ENCODE measurements at regions not wholly inside any gene's neighbourhood (a gene's known extent, or its start where the extent isn't known, plus 50 kb on each side); places are given as distances from the start of the nearest gene placed in this dataset.

- TF ChIP-seq REST (IDR thresholded peaks at IDR 0.05; ENCODE audit: low read depth) (no peak), ELF1 (IDR thresholded peaks at IDR 0.05; ENCODE audit: borderline replicate concordance, low read depth) (no peak), EZH2 (IDR thresholded peaks at IDR 0.05) (no peak)
Measured at GRCh38 chr6:168154263-168154917, 75.4 kb upstream of the FRMD1 start (continued).

DNA sequence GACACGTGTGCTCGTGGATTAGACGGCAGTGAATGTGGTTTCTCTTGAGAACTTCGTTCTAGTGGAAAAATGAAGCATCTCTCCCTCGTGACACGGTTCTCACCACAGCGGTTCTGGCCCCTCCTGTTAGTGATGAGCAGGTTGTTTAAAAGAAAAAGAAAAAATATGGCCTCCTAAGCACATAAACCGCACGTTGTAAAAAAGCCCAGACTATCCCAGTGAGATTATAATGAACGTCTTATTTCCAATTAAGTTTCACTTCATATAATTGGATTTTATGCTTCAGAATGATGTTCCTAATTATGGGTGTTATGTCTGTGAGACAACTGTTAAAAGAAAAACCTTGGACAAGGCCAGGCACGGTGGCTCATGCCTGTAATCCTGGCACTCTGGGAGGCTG lies 74.5 kb upstream of the FRMD1 start:
- H3K4me2 ChIP-seq (ENCODE audit: low read length), result no peak overlapping the region
- BruUV-seq (replicated peaks), result no TSS peak
- CTCF ChIA-PET, result no interaction called here
- intact Hi-C loops (cut with micrococcal nuclease), result no loop called here
- no peak overlapping the region for H2AFZ ChIP-seq (ENCODE audit: low read depth, low read length, poor library complexity, severe bottlenecking)
- H3K9me2 ChIP-seq (ENCODE audit: insufficient read depth), result no peaks in the 10 kb centered on the region
- DNase-seq (ENCODE audit: low read depth, low spot score) (no peak), ATAC-seq (no peak)
- H3K27ac ChIP-seq (ENCODE audit: low read depth, low read length), result no peak overlapping the region
- no peak overlapping the region for H3K4me3 ChIP-seq (replicated peaks in 1 of 2; ENCODE audit: low read depth in 1 of 2, low read length in 2 of 2)
- no peak overlapping the region for H3K9ac ChIP-seq (ENCODE audit: low read length)
- no peaks in the 10 kb centered on the region for H3K79me2 ChIP-seq (ENCODE audit: insufficient read depth, low read length)
- H3K4me1 ChIP-seq (ENCODE audit: control insufficient read depth in 1 of 2, insufficient read depth in 2 of 2, low read length in 2 of 2), result peaks cover 9 to 29% of the 10 kb centered on the region in 2 experiments; a peak in 3 of 4 replicates
- POLR2A ChIA-PET, result no interaction called here
- peaks cover 14% of the 10 kb centered on the region for H3K27me3 ChIP-seq (ENCODE audit: insufficient read depth, low read length)
- RAD21 ChIA-PET (ENCODE audit: low non-redundant PET in 1 of 2, low total read pairs in 2 of 2, uncharacterized antibody in 2 of 2, unreplicated experiment in 2 of 2), result no interaction called here
- H4K20me1 ChIP-seq (ENCODE audit: insufficient read depth), result no peaks in the 10 kb centered on the region
- no peaks in the 10 kb centered on the region for H3K9me3 ChIP-seq (ENCODE audit: control insufficient read depth in 1 of 2, insufficient read depth in 1 of 2, low read depth in 1 of 2, low read length in 2 of 2)
- H3K36me3 ChIP-seq (ENCODE audit: control insufficient read depth in 1 of 2, insufficient read depth in 2 of 2, low read length in 2 of 2), result no peaks in the 10 kb centered on the region
- TF ChIP-seq CEBPB (IDR thresholded peaks at IDR 0.05; ENCODE audit: low read depth) (no peak), POLR2A (IDR thresholded peaks at IDR 0.05; ENCODE audit: borderline replicate concordance, extremely low read depth, insufficient read depth, insufficient read length) (no peak), EZH2 (IDR thresholded peaks at IDR 0.05) (no peak), SIN3A (IDR thresholded peaks at IDR 0.05; ENCODE audit: low read depth) (no peak), RAD21 (IDR thresholded peaks at IDR 0.05; ENCODE audit: low read depth) (no peak), POLR2AphosphoS5 (IDR thresholded peaks at IDR 0.05; ENCODE audit: low read depth, low read length) (no peak), ELF1 (IDR thresholded peaks at IDR 0.05; ENCODE audit: borderline replicate concordance, low read depth) (no peak), CBX3 (IDR thresholded peaks at IDR 0.05; ENCODE audit: low read depth) (no peak), TCF7L2 (IDR thresholded peaks at IDR 0.05; ENCODE audit: borderline replicate concordance, extremely low read depth, insufficient read depth, insufficient read length) (no peak), EGR1 (IDR thresholded peaks at IDR 0.05; ENCODE audit: low read depth) (no peak), EZH2phosphoT487 (IDR thresholded peaks at IDR 0.05; ENCODE audit: borderline replicate concordance) (no peak), FOSL1 (IDR thresholded peaks at IDR 0.05; ENCODE audit: low read depth) (no peak), YY1 (IDR thresholded peaks at IDR 0.05; ENCODE audit: extremely low read depth, insufficient replicate concordance, low read depth, low read length) (no peak), REST (IDR thresholded peaks at IDR 0.05; ENCODE audit: low read depth) (no peak), ZBTB33 (IDR thresholded peaks at IDR 0.05; ENCODE audit: extremely low read depth, insufficient replicate concordance, low read length) (no peak)
